Right kidney (tissue), 1 donor: ENCODE measurements at regions not wholly inside any gene's neighbourhood (a gene's known extent, or its start where the extent isn't known, plus 50 kb on each side); places are given as distances from the start of the nearest gene placed in this dataset.
"Not testable (repeated sequence)": the region's sequence is repeated elsewhere in the genome, so short reads cannot be mapped to it uniquely, and the experiment has no call there.

ENCODE experiments used
- DNase-seq: peaks from one replicate; pipeline ENCODE4 v3.0.0-alpha.2; 2016

- no peak for DNase-seq
Measured at GRCh38 chrX:465418-466215, 78.9 kb upstream of the PPP2R3B start.

GRCh38 chrX:466836-467235 lies 80.1 kb upstream of the PPP2R3B start:
- DNase-seq, result not testable (repeated sequence)

DNA sequence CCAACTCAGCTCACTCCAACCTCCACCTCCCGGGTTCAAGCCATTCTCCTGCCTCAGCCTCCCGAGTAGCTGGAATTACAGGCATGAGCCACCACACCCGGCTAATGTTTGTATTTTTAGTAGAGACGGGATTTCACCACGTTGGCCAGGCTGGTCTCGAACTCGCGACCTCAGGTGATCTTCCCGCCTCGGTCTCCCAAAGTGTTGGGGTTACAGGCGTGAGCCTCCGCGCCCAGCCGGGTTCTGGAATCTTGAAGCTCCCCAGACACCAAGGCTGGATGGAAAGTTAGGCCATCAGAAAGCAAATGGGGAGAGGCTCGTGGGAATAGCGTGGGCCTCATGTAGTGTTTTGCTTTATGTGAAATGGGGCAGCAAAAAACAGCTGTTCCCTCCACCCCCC lies 81.0 kb upstream of the PPP2R3B start:
- not testable (repeated sequence) for DNase-seq

- no peak for DNase-seq
Measured at GRCh38 chrX:468979-469378, 82.3 kb upstream of the PPP2R3B start.

DNA sequence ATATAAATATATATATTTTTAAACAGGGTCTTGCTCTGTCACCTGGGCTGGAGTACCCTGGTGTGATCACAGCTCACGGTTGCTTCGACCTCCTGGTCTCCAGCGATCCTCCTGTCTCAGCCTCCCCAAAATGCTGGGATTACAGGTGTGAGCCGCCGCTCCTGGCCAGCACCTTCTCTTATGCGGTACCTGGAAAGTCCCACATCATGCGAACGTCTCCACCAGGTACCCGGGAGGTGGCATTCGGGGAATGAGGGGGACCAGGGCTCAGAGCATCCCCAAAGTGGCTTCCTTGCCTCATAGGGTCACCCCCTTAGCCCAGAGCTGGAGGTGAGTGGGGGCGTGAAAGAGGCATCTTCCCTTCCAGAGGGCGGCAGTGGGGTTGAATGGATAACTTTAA lies 84.0 kb upstream of the PPP2R3B start:
- DNase-seq, result no peak

GRCh38 chrX:471281-471680 lies 84.6 kb upstream of the PPP2R3B start:
- no peak for DNase-seq

GRCh38 chrX:472275-472674 lies 85.6 kb upstream of the PPP2R3B start:
- DNase-seq, result not testable (repeated sequence)

- no peak for DNase-seq
Measured at GRCh38 chrX:475926-476723, 89.4 kb upstream of the PPP2R3B start.

GRCh38 chrX:476724-477075 lies 90.0 kb upstream of the PPP2R3B start:
- DNase-seq, result no peak

DNA sequence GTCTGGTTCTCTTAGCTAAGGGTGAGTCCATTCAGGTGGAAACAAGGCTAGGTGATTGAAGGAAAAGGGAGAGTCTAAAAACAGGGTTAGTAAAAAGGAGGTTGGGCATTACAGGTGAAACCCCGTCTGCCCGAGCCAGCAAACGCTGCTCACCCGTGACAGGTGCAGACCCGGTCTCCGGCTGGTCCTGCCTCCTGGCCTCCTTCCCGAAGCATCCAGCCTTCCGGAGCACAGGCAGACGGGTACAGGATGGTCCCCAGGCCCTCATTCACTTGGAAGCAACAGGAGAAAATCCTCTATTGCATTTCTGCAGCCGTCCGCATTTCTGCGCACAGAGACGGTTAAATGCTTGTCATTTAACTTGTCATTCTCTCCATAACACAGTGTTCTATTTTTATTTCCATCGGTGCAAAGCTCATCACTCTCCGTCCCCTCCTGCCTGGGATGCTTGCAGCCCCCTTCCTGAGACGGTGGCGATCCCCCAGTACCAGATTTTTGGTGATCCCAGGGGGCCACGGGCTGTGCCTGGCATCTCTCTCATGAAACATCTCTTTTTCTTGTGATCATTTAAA lies 90.8 kb upstream of the PPP2R3B start:
- no peak for DNase-seq

GRCh38 chrX:479273-479981 lies 92.7 kb upstream of the PPP2R3B start:
- no peak for DNase-seq

- no peak for DNase-seq
Measured at GRCh38 chrX:480861-481417, 94.2 kb upstream of the PPP2R3B start.

DNA sequence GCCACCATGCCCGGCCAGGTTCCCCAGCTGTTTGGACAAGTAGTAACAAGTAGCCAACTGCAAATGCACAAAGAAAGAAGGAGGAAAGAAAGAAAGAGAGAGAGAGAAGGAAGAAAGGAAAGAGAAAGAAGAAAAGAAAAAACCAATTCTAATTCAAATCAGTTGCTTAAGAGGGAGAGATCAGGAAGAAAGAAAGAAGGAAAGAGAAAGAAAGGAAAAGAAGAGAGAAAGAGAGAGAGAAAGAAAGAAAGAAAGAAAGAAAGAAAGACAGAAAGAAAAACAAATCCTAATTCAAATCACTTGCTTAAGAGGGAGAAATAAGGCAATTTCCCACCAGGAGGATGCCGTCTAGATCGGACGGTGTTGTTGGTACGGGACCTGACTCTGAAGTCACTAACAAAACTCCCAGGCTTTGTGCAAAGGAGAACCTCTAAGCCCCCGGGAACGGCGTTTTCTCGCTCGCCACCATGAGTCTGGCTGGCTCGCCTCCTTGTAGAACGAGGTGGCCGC lies 95.5 kb upstream of the PPP2R3B start:
- DNase-seq, result no peak

- no peak for DNase-seq
Measured at GRCh38 chrX:482702-483203, 96.0 kb upstream of the PPP2R3B start.

- no peak for DNase-seq
Measured at GRCh38 chrX:485368-485767, 98.7 kb upstream of the PPP2R3B start.

DNA sequence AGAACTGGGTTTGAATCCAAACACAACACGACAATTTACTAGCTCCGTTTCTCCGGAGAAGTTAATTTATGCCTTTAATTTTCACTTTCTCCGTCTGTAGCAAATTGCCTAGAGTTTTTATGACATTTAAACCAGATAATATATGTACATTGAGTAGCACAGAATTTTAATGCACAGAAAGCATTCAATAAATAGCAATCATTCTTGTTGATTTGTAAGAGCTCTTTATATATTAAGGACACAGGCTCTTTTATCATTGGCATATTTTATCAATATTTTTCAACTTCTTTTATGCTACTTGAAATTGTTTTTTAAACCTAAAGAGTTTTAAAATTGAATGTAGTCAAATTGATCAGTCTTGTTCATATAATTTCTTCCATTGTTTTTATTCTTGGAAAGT lies 99.6 kb upstream of the PPP2R3B start:
- no peak for DNase-seq

GRCh38 chrX:487836-488235 lies 101.1 kb upstream of the PPP2R3B start:
- DNase-seq, result no peak

DNA sequence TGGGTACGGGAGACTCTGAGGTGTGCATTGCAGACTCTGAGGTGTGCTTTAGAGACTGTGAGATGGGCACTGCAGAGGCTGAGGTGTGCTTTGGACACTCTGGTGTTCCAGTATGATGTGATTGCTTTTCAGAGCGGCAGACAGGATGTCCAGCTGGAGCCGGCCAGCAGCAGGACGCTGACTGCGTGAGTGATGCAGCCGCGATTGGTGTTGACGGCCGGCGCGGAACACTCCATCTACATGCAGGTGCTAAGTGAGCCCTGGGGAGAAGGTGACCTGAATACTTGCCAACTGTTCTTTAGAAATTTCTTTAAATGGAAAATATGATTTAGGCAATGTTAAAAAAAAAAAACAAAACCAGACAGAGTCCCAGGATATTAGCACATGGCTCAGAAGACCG lies 103.1 kb upstream of the PPP2R3B start:
- DNase-seq, result no peak

- DNase-seq, result no peak
Measured at GRCh38 chrX:497186-498014, 110.7 kb upstream of the PPP2R3B start.

DNA sequence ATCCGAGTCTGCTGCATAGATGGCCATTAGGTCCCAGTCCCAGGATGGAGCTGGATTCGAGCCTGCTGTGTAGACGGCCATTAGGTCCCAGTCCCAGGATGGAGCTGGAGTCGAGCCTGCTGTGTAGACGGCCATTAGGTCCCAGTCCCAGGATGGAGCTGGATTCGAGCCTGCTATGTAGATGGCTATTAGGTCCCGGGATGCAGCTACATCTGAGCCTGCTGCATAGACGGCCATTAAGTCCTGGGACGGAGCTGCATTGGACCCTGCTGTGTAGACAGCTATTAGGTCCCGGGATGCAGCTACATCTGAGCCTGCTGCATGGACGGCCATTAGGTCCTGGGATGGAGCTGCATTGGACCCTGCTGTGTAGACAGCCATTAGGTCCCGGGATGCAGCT lies 112.2 kb upstream of the PPP2R3B start:
- not testable (repeated sequence) for DNase-seq

DNA sequence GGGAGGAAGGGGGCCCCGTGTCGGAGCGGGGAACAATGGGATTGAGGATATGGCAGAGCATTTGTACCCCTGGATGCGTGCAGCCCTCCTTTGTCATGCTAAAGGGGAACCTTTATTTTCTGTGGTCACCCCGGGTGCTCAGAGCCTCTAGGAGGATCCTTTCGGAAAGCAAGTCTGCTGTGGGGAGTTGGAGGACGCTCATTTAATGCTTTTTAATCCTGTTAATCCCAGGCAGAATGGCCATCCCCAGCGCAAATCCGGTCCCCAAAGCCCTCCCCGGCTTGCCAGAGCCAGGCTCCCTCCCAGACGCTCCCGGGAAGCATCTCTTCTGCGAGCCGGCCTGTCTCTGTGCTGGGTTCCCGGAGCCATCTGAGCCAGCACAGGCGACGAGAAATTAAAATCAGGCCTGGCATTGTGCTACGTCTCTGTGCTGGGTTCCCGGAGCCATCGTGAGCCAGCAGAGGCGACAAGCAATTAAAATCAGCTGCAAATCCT lies 113.2 kb upstream of the PPP2R3B start:
- DNase-seq, result no peak
